GM19043 (cell line): ENCODE measurements at regions not wholly inside any gene's neighbourhood (a gene's known extent, or its start where the extent isn't known, plus 50 kb on each side); places are given as distances from the start of the nearest gene placed in this dataset.
"Not testable (repeated sequence)": the region's sequence is repeated elsewhere in the genome, so short reads cannot be mapped to it uniquely, and the experiment has no call there.

Experiments
- ATAC-seq: cut with Tn5 transposase; IDR thresholded peaks from one replicate; pipeline ENCODE4 v1.9.1; 2021; ENCODE audit warnings: low read depth; ENCODE audit not compliant: unreplicated experiment

DNA sequence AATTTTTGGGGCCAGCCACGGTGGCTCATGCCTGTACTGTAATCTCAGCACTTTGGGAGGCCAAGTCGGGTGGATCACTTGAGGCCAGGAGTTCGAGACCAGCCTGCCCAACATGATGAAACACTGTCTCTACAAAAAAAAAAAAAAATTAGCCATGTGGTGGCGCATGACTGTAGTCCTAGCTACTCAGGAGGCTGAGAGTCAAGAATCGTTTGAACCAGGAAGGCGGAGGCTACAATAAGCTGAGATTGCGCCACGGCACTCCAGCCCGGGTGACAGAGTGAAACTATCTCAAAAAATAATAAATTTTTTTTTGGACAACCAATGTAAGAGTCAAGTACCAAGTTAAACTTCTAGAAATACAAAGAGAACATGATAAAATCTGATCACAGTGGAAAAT, 164.6 kb downstream of the AVL9 start:
- no peak for ATAC-seq

DNA sequence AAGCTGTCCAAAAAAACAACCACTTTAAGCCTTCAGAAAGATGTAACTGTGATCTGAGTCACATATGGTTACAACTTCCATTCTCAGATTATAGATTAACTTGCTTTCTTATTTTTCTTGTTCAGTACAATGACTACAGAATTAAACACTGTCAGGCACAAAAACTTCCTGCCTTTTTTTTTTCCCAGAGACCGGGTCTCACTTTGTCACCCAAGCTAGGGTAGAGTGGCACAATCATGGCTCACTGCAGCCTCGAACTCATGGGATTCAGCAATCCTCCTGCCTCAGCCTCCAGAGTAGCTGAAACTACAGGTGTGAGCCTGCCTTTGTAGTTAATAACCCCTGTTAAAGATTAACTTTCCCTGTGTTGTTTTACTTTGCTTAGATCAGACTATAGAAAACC, 163.2 kb downstream of the AVL9 start:
- ATAC-seq: peak; percentile 56

DNA sequence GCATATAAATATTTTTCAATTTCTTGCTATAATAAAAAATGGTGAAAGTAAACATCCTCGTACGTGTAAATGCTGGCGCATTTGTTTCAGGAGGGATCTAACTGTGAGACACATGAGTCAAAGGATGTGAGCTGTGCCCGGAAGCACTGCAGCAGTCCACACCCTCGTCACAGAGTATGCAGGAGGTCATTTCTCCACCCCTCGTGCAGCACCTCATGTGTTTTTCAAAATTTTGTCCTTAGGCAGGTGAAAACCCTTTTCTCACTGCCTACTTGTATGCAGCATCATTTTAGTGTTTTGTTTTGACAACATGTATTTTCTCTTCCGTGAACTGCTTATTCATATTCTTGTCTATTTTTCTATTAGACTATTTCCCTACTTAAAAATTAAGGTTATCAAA, 162.7 kb downstream of the AVL9 start:
- ATAC-seq: peak; percentile 41

DNA sequence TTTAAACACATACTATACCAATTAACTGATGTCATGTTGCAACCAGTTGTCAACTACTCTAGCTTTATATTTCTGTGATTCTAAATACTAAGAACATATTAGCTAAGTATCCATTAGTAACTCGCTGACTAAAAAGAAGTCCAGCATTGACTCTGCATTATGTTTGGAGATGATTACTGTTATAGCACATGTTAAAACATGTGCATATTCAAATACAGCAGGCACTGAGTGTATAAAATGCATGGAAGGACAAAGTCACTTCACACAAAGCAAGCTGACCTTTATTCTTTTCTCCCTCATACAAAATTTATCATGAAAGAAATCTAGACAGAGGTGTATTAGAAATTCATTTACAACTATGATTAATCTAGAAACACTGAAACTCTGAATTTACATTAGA, 159.3 kb downstream of the AVL9 start:
- ATAC-seq: not testable (repeated sequence)

DNA sequence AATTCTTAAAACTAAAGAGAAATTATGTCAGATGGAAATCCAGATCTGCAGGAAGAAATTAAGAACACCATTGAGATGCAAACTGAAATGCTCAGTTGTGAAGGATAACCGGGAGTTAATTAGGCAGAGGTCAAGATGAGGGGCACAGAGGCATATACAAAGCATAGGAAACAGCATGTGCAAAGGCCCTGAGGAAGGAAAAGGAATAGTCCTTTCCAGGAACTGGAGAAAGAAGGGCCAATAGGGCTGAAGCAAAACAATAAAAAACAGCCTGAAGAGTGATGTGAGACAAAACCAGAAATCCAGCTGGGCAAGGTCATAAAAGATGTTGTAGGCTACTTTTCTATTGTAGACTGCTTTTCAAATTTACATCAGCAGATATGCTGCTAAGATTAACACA, 155.1 kb downstream of the AVL9 start:
- ATAC-seq: not testable (repeated sequence)

- ATAC-seq: no peak
These were observed 153.3 kb downstream of the AVL9 start for GRCh38 chr7:32648408-32649156.

- not testable (repeated sequence) for ATAC-seq
These were observed 150.0 kb downstream of the AVL9 start for GRCh38 chr7:32645255-32645654.

DNA sequence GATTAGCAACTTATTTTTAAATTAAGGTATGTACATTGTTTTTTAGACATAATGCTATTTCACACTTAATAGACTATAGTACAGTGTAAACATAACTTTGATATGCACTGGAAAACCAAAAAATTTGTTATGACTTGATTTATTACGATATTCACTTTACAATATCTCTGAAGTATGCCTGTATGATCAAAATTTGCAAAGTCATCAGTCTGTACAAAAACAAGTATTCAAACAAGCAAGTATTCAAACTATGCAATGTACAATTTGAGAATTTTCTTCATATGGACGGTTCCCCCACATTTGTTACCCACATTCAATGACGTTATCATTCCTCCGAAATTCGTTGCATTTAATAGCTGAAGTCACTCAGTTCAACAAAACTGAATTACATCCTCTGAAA, 147.9 kb downstream of the AVL9 start:
- no peak for ATAC-seq

- peak; percentile 17 for ATAC-seq
These were observed 143.8 kb downstream of the AVL9 start for GRCh38 chr7:32639122-32639521.

- peak; percentile 98 for ATAC-seq
These were observed 143.3 kb downstream of the AVL9 start for GRCh38 chr7:32638479-32639121.
